LNCAP (cell line): ENCODE measurements at regions not wholly inside any gene's neighbourhood (a gene's known extent, or its start where the extent isn't known, plus 50 kb on each side); places are given as distances from the start of the nearest gene placed in this dataset.

Source experiments
- TF ChIP-seq, protein P1 (sequence below): fragments of 450-650 bp; IDR thresholded peaks from 2 replicates; pipeline ENCODE4 v1.5.1; 2017; ENCODE audit warnings: mild to moderate bottlenecking

DNA sequence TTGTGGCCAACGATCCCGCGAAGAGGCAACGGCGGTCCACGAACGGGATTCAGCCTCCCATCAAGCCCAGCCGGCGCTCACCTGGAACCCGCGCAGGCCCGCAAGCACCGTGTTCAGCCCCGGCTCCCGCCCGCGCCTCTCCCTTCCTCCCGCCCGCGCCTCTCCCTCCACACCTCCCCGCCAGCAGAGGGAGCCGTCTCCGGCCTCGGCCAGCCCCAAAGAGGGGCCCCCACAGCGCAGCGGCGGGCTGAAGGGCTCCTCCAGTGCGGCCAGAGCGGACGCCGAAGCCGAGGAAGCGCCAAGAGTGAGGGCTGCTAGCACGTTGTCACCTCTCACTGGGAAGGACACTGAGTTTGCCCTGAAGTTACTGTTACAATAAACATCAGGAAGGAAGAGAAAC is 55.3 kb upstream of the LAPTM4A start:
- TF ChIP-seq, protein P1, sequence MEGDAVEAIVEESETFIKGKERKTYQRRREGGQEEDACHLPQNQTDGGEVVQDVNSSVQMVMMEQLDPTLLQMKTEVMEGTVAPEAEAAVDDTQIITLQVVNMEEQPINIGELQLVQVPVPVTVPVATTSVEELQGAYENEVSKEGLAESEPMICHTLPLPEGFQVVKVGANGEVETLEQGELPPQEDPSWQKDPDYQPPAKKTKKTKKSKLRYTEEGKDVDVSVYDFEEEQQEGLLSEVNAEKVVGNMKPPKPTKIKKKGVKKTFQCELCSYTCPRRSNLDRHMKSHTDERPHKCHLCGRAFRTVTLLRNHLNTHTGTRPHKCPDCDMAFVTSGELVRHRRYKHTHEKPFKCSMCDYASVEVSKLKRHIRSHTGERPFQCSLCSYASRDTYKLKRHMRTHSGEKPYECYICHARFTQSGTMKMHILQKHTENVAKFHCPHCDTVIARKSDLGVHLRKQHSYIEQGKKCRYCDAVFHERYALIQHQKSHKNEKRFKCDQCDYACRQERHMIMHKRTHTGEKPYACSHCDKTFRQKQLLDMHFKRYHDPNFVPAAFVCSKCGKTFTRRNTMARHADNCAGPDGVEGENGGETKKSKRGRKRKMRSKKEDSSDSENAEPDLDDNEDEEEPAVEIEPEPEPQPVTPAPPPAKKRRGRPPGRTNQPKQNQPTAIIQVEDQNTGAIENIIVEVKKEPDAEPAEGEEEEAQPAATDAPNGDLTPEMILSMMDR: no peak

DNA sequence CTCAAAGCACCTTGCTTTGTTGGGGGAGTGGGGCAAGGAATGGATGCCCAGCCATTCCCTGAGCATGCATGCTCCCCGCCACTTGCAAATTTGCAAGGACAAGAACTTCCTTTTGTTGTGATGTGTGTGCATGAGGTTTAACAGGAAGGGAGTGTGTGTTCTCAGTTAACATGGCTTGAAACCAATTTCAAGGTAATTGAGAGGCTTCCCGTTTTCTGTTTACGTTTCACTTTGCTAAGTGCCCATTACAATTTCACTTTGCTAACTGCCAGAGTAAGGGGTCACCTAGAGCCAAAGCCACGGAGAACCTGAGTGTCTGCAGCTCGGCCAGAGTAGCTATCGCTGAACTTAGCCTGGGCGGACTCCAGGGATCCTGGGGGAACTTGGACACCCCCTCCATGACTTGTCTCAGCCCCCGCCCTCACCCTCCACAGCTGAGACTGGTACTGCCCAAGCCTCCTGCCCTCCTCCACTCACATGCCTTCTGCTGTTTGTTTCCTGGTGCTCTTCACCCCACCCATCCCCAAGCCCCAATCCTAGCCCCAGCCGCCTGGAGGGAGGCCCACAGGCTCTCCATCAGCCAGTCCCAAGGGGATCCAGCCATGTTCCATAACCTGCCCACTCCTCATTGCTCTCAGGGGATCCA is 53.6 kb upstream of the LAPTM4A start:
- TF ChIP-seq, protein P1: no peak

DNA sequence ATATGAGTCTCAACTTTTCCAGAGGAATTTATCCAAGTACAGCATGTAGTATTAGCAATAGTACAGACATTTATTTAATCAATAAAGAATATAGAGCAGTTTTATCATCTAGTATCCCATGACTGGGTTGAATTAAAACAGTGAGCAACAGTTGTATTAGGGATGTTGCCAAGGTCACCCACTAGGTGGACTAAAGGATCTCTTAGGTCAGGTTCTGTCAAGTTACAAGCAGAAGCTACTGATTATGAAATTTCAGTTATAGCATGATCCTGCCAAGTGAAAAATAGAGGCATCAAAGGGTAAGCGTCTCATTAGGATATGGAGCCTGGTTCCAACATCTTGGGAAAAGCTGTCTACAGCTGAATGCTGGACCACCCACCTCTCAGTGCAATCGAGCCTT is 52.1 kb upstream of the LAPTM4A start:
- TF ChIP-seq, protein P1: peak; percentile 40; the same call in 1 of the 2 replicates
